H1 (cell line): ENCODE measurements at regions not wholly inside any gene's neighbourhood (a gene's known extent, or its start where the extent isn't known, plus 50 kb on each side); places are given as distances from the start of the nearest gene placed in this dataset.

ENCODE experiments used
- CTCF ChIA-PET: fragments of 300-600 bp; sonication (Branson Sonifier 250); formaldehyde crosslinking; loops from one replicate; lab custom pipeline; 2021; ENCODE audit not compliant: partially characterized antibody; lab: Charles Lee
- POLR2A ChIA-PET: fragments of 300-600 bp; sonication (Branson Sonifier 250); formaldehyde crosslinking; loops from one replicate; lab custom pipeline; 2021; ENCODE audit warnings: inconsistent platforms; ENCODE audit not compliant: partially characterized antibody; lab: Charles Lee
- DNase-seq, 2 experiments: peaks; one replicate each; pipeline versions ENCODE4 v3.0.0 to v3.0.0-alpha.2; 2010 to 2022; ENCODE audit warnings: low spot score in 2 of 2, low read depth in 1 of 2, mixed read lengths in 1 of 2
- FAIRE-seq: peaks from 2 replicates; lab custom pipeline; 2011; peaks lifted over from hg19 to GRCh38; lab: Jason Lieb, UNC
- H2AFZ ChIP-seq: 2 replicates; pipeline ENCODE4 v1.8.1; 2012; ENCODE audit warnings: low read length, inconsistent platforms
- H2AK5ac ChIP-seq: 2 replicates; pipeline ENCODE4 v1.6.1; 2013; ENCODE audit warnings: low read depth, low read length
- H2BK120ac ChIP-seq: replicated peaks from 2 replicates; pipeline ENCODE3; 2013; ENCODE audit warnings: low read depth, low read length, inconsistent platforms
- H2BK12ac ChIP-seq: 2 replicates; pipeline ENCODE4 v1.6.1; 2013; ENCODE audit warnings: low read depth, low read length
- H2BK15ac ChIP-seq: 2 replicates; pipeline ENCODE4 v1.6.1; 2013; ENCODE audit warnings: low read length
- H2BK20ac ChIP-seq: 2 replicates; pipeline ENCODE4 v1.6.1; 2013; ENCODE audit warnings: low read length
- H2BK5ac ChIP-seq: 2 replicates; pipeline ENCODE4 v1.6.1; 2013; ENCODE audit warnings: low read depth, low read length
- H3K14ac ChIP-seq: 2 replicates; pipeline ENCODE4 v1.6.1; 2013; ENCODE audit warnings: inconsistent platforms; ENCODE audit not compliant: insufficient read length
- H3K18ac ChIP-seq: 2 replicates; pipeline ENCODE4 v1.6.1; 2013; ENCODE audit warnings: low read length; ENCODE audit errors: extremely low read depth
- H3K23ac ChIP-seq: 2 replicates; pipeline ENCODE4 v1.6.1; 2013; ENCODE audit warnings: inconsistent platforms; ENCODE audit not compliant: insufficient read length
- H3K23me2 ChIP-seq: 2 replicates; pipeline ENCODE4 v1.6.1; 2013; ENCODE audit warnings: low read depth, low read length
- H3K27ac ChIP-seq: 2 replicates; pipeline ENCODE4 v1.6.1; 2011; ENCODE audit warnings: low read depth, low read length, inconsistent platforms
- H3K27me3 ChIP-seq, 4 experiments: replicated peaks in 1 of 4; 1 replicate in 1 of 4; 2 replicates in 3 of 4; pipeline versions ENCODE4 v1.6.1 to v1.8.1; 2011 to 2013; ENCODE audit warnings: low read length in 3 of 4, mild to moderate bottlenecking in 3 of 4, inconsistent platforms in 2 of 4, mixed read lengths in 2 of 4, moderate library complexity in 1 of 4; ENCODE audit not compliant: control insufficient read depth in 3 of 4, insufficient read depth in 3 of 4; ENCODE audit errors: extremely low read depth in 1 of 4
- H3K36me3 ChIP-seq, 4 experiments: 2 replicates each; pipeline versions ENCODE4 v1.6.1 to v1.8.1; 2011 to 2013; ENCODE audit warnings: mild to moderate bottlenecking in 4 of 4, low read length in 3 of 4, moderate library complexity in 2 of 4, control low read depth in 1 of 4, inconsistent platforms in 1 of 4; ENCODE audit not compliant: insufficient read depth in 4 of 4, control insufficient read depth in 2 of 4
- H3K4ac ChIP-seq: replicated peaks from 2 replicates; pipeline ENCODE3; 2013; ENCODE audit warnings: low read length, low read depth, mixed read lengths, inconsistent platforms; ENCODE audit not compliant: insufficient read length
- H3K4me1 ChIP-seq, 4 experiments: replicated peaks in 1 of 4; 1 replicate in 1 of 4; 2 replicates in 3 of 4; pipeline versions ENCODE4 v1.6.1 to v1.8.1; 2011 to 2013; ENCODE audit warnings: low read length in 3 of 4, inconsistent platforms in 2 of 4, mixed read lengths in 1 of 4; ENCODE audit not compliant: insufficient read depth in 4 of 4, control insufficient read depth in 3 of 4
- H3K4me2 ChIP-seq, 2 experiments: 2 replicates each; pipeline versions ENCODE4 v1.6.1 to v1.8.1; 2011 to 2013; ENCODE audit warnings: low read depth in 2 of 2, low read length in 2 of 2, control low read depth in 1 of 2, inconsistent platforms in 1 of 2, mild to moderate bottlenecking in 1 of 2; ENCODE audit not compliant: insufficient read depth in 1 of 2
- H3K4me3 ChIP-seq, 4 experiments: fragments of 200-600, 300-600 bp in 1 of 4; sonication (generic), shearing (Covaris generic), sonication (Bioruptor Twin) in 1 of 4; 2 replicates each; pipeline versions ENCODE4 v1.5.1 to v1.8.1; 2011 to 2016; ENCODE audit warnings: low read length in 4 of 4, low read depth in 3 of 4, control low read depth in 2 of 4, inconsistent platforms in 2 of 4, mild to moderate bottlenecking in 2 of 4, mixed read lengths in 1 of 4, moderate library complexity in 1 of 4; ENCODE audit not compliant: insufficient read depth in 2 of 4; ENCODE audit errors: extremely low read depth in 1 of 4
- H3K56ac ChIP-seq: replicated peaks from 2 replicates; pipeline ENCODE3; 2013; ENCODE audit warnings: low read depth, mild to moderate bottlenecking, mixed read lengths, low read length, inconsistent platforms; ENCODE audit not compliant: insufficient read length
- H3K79me1 ChIP-seq: 2 replicates; pipeline ENCODE4 v1.6.1; 2013; ENCODE audit warnings: low read depth, low read length, control low read depth
- H3K79me2 ChIP-seq, 2 experiments: 2 replicates each; pipeline versions ENCODE4 v1.6.1 to v1.8.1; 2012 to 2013; ENCODE audit warnings: low read length in 2 of 2, mild to moderate bottlenecking in 2 of 2, inconsistent platforms in 1 of 2; ENCODE audit not compliant: insufficient read depth in 2 of 2, control insufficient read depth in 1 of 2
- H3K9ac ChIP-seq, 4 experiments: replicated peaks in 1 of 4; 1 replicate in 1 of 4; 2 replicates in 3 of 4; pipeline versions ENCODE4 v1.6.1 to v1.8.1; 2011 to 2013; ENCODE audit warnings: low read depth in 3 of 4, low read length in 3 of 4, control low read depth in 2 of 4, mild to moderate bottlenecking in 2 of 4, moderate library complexity in 2 of 4, inconsistent platforms in 1 of 4; ENCODE audit errors: extremely low read depth in 1 of 4
- H3K9me3 ChIP-seq, 2 experiments: 2 replicates each; pipeline versions ENCODE4 v1.6.1 to v1.8.1; 2012 to 2013; ENCODE audit warnings: mild to moderate bottlenecking in 2 of 2, moderate library complexity in 2 of 2, control low read depth in 1 of 2, inconsistent platforms in 1 of 2, low read depth in 1 of 2, low read length in 1 of 2, mixed read lengths in 1 of 2; ENCODE audit not compliant: insufficient read depth in 2 of 2
- H4K20me1 ChIP-seq, 2 experiments: replicated peaks in 1 of 2; 2 replicates each; pipeline versions ENCODE3 to v1.8.1; 2011 to 2013; ENCODE audit warnings: inconsistent platforms in 2 of 2, low read length in 2 of 2, mild to moderate bottlenecking in 1 of 2; ENCODE audit not compliant: insufficient read depth in 2 of 2, control insufficient read depth in 1 of 2
- H4K5ac ChIP-seq: 2 replicates; pipeline ENCODE4 v1.6.1; 2013; ENCODE audit warnings: low read length, low read depth, mixed read lengths, inconsistent platforms; ENCODE audit not compliant: insufficient read length
- H4K8ac ChIP-seq: 2 replicates; pipeline ENCODE4 v1.8.0; 2013; ENCODE audit warnings: mild to moderate bottlenecking, moderate library complexity, low read length, inconsistent platforms; ENCODE audit not compliant: insufficient read depth; ENCODE audit errors: extremely low read depth
- H4K91ac ChIP-seq: replicated peaks from 2 replicates; pipeline ENCODE3; 2013; ENCODE audit warnings: low read length, mixed read lengths, inconsistent platforms; ENCODE audit not compliant: insufficient read length
- ATF2 ChIP-seq: IDR thresholded peaks from 2 replicates; pipeline ENCODE4 v1.6.1; 2012; ENCODE audit warnings: low read length, inconsistent platforms
- BCL11A ChIP-seq, 2 experiments: IDR thresholded peaks; one replicate each; pipeline ENCODE4 v1.6.1; 2011; ENCODE audit warnings: low read depth in 2 of 2, low read length in 2 of 2, mild to moderate bottlenecking in 2 of 2
- CEBPB ChIP-seq: IDR thresholded peaks from 2 replicates; pipeline ENCODE4 v1.6.1; 2012; ENCODE audit warnings: low read depth, low read length
- CHD1 ChIP-seq: IDR thresholded peaks from 2 replicates; pipeline ENCODE4 v1.6.1; 2012; ENCODE audit warnings: low read depth, low read length, improper control_type of control experiment
- JUN ChIP-seq: IDR thresholded peaks from 2 replicates; pipeline ENCODE4 v1.6.1; 2011; ENCODE audit warnings: low read depth, mild to moderate bottlenecking, improper control_type of control experiment, low read length
- KDM4A ChIP-seq: IDR thresholded peaks from one replicate; pipeline ENCODE4 v1.7.1; 2012; ENCODE audit warnings: low read depth, mild to moderate bottlenecking, moderate library complexity, low read length, inconsistent platforms; ENCODE audit not compliant: severe bottlenecking
- NRF1 ChIP-seq: IDR thresholded peaks from 2 replicates; pipeline ENCODE4 v1.6.1; 2011; ENCODE audit warnings: mild to moderate bottlenecking, low read depth, low read length, improper control_type of control experiment
- PHF8 ChIP-seq: fragments of 200-600 bp; sonication (generic); conservative IDR thresholded peaks from 2 replicates; pipeline ENCODE4 v1.7.1; 2012; ENCODE audit warnings: low read depth, mild to moderate bottlenecking, inconsistent platforms, low read length, moderate library complexity
- RBBP5 ChIP-seq: IDR thresholded peaks from 2 replicates; pipeline ENCODE4 v1.7.1; 2012; ENCODE audit warnings: low read depth, mild to moderate bottlenecking, inconsistent platforms, low read length, moderate library complexity, borderline replicate concordance
- SIRT6 ChIP-seq: IDR thresholded peaks from one replicate; pipeline ENCODE4 v1.7.1; 2012; ENCODE audit warnings: low read length, inconsistent platforms
- SP2 ChIP-seq: IDR thresholded peaks from 2 replicates; pipeline ENCODE4 v1.6.1; 2012; ENCODE audit warnings: mild to moderate bottlenecking, low read length, inconsistent platforms
- WGBS, 2 experiments: shearing (Covaris generic) in 1 of 2; methylation state at CpG; one replicate each; pipeline versions ENCODE4 v1.1.6 to v1.1.7; 2013 to 2015; ENCODE audit warnings: low lambda C conversion rate in 2 of 2, mixed read lengths in 2 of 2, inconsistent platforms in 1 of 2, low coverage in 1 of 2, missing lambda C conversion rate in 1 of 2; ENCODE audit not compliant: insufficient replicate concordance in 2 of 2, insufficient coverage in 1 of 2, insufficient read length in 1 of 2; ENCODE audit errors: extremely low coverage in 1 of 2, missing lambda C conversion rate in 1 of 2; 5-methylcytosine and 5-hydroxymethylcytosine counted together

GRCh38 chr14:56412468-56413434, 166.8 kb upstream of the TMEM260 start:
- Histone ChIP-seq H2BK12ac (no peak overlapping the region), H3K4me2 (no peak overlapping the region), H4K8ac (no peak overlapping the region), H4K20me1 (no peaks in the 10 kb centered on the region), H2AK5ac (no peak overlapping the region), H3K56ac (no peak overlapping the region), H3K14ac (no peak overlapping the region), H3K4ac (no peak overlapping the region), H3K79me2 (no peaks in the 10 kb centered on the region), H3K4me1 (no peaks in the 10 kb centered on the region), H2BK120ac (no peak overlapping the region), H4K5ac (no peak overlapping the region), H3K27ac (no peak overlapping the region), H2BK5ac (no peak overlapping the region), H3K9me3 (no peaks in the 10 kb centered on the region), H3K4me3 (no peak overlapping the region), H2AFZ (no peak overlapping the region), H3K79me1 (no peaks in the 10 kb centered on the region), H3K23ac (no peak overlapping the region), H3K27me3 (no peaks in the 10 kb centered on the region), H2BK20ac (no peak overlapping the region), H4K91ac (no peak overlapping the region), H3K18ac (no peak overlapping the region), H3K23me2 (no peaks in the 10 kb centered on the region), H3K9ac (no peak overlapping the region), H2BK15ac (no peak overlapping the region), H3K36me3 (no peaks in the 10 kb centered on the region)
- DNase-seq = no peak
- CTCF ChIA-PET = interaction anchor here (0.7 to 1.2 kb wide), 3 partner anchors 9 to 18 kb away, joined by 3 to 8 read pairs (median 3); no protein-coding TSS in a partner anchor
- no peak for FAIRE-seq
- 89% methylated on average over 11 of the region's 11 CpGs; no CpG with 5 or more reads in 1 of the 2 experiments for WGBS, 2 experiments
- POLR2A ChIA-PET = no interaction called here
- TF ChIP-seq NRF1 (no peak), BCL11A (IDR thresholded peaks at IDR 0.05; ENCODE audit: low read depth in 2 of 2, low read length in 2 of 2) (no peak), CEBPB (no peak), ATF2 (no peak), RBBP5 (no peak), SP2 (no peak), CHD1 (no peak), PHF8 (no peak), JUN (no peak), KDM4A (no peak), SIRT6 (no peak)
